ENCODE measurements at regions not wholly inside any gene's neighbourhood (a gene's known extent, or its start where the extent isn't known, plus 50 kb on each side); places are given as distances from the start of the nearest gene placed in this dataset.

GRCh38 chr16:85170590-85171003 lies 58.3 kb upstream of the CIBAR2 start:
- H3K4me3 Mint-ChIP-seq, result no peak overlapping the region
- H3K9me3 Mint-ChIP-seq, result no peaks in the 10 kb centered on the region
- no peaks in the 10 kb centered on the region for H3K4me1 Mint-ChIP-seq (ENCODE audit: low read depth)
- H3K27me3 Mint-ChIP-seq (ENCODE audit: insufficient read depth), result peaks cover 48% of the 10 kb centered on the region
- intact Hi-C loops (cut with micrococcal nuclease), result no loop called here
- H3K27ac Mint-ChIP-seq, result no peak overlapping the region
- no peaks in the 10 kb centered on the region for H3K36me3 Mint-ChIP-seq (ENCODE audit: low read depth)
- DNase-seq (ENCODE audit: low spot score), result no peak

- no peak for DNase-seq (ENCODE audit: low spot score)
- Mint-ChIP-seq H3K4me1 (ENCODE audit: low read depth) (no peaks in the 10 kb centered on the region), H3K27me3 (ENCODE audit: insufficient read depth) (peaks cover 51% of the 10 kb centered on the region), H3K36me3 (ENCODE audit: low read depth) (no peaks in the 10 kb centered on the region), H3K27ac (no peak overlapping the region), H3K4me3 (no peak overlapping the region), H3K9me3 (no peaks in the 10 kb centered on the region)
- intact Hi-C loops (cut with micrococcal nuclease), result no loop called here
Observed at GRCh38 chr16:85171004-85171758, 58.9 kb upstream of the CIBAR2 start.

- no peak overlapping the region for H3K27ac Mint-ChIP-seq
- peaks cover 47% of the 10 kb centered on the region for H3K27me3 Mint-ChIP-seq (ENCODE audit: insufficient read depth)
- no peaks in the 10 kb centered on the region for H3K36me3 Mint-ChIP-seq (ENCODE audit: low read depth)
- no peaks in the 10 kb centered on the region for H3K9me3 Mint-ChIP-seq
- no peak for DNase-seq (ENCODE audit: low spot score)
- H3K4me3 Mint-ChIP-seq, result no peak overlapping the region
- intact Hi-C loops (cut with micrococcal nuclease), result no loop called here
- no peaks in the 10 kb centered on the region for H3K4me1 Mint-ChIP-seq (ENCODE audit: low read depth)
Observed at GRCh38 chr16:85171759-85172454, 59.6 kb upstream of the CIBAR2 start.

- Mint-ChIP-seq H3K36me3 (ENCODE audit: low read depth) (no peaks in the 10 kb centered on the region), H3K9me3 (no peaks in the 10 kb centered on the region), H3K4me1 (ENCODE audit: low read depth) (no peaks in the 10 kb centered on the region), H3K27ac (no peak overlapping the region), H3K4me3 (no peak overlapping the region), H3K27me3 (ENCODE audit: insufficient read depth) (peaks cover 44% of the 10 kb centered on the region)
- no peak for DNase-seq (ENCODE audit: low spot score)
- intact Hi-C loops (cut with micrococcal nuclease), result no loop called here
Observed at GRCh38 chr16:85172455-85173145, 60.3 kb upstream of the CIBAR2 start.

- peaks cover 36% of the 10 kb centered on the region for H3K27me3 Mint-ChIP-seq (ENCODE audit: insufficient read depth)
- DNase-seq (ENCODE audit: low spot score), result no peak
- no peaks in the 10 kb centered on the region for H3K36me3 Mint-ChIP-seq (ENCODE audit: low read depth)
- H3K4me1 Mint-ChIP-seq (ENCODE audit: low read depth), result no peaks in the 10 kb centered on the region
- no peaks in the 10 kb centered on the region for H3K9me3 Mint-ChIP-seq
- no peak overlapping the region for H3K27ac Mint-ChIP-seq
- H3K4me3 Mint-ChIP-seq, result no peak overlapping the region
- intact Hi-C loops (cut with micrococcal nuclease), result no loop called here
Observed at GRCh38 chr16:85173146-85173980, 61.1 kb upstream of the CIBAR2 start.

GRCh38 chr16:85173981-85174751 lies 61.9 kb upstream of the CIBAR2 start:
- Mint-ChIP-seq H3K27ac (no peak overlapping the region), H3K4me1 (ENCODE audit: low read depth) (no peaks in the 10 kb centered on the region), H3K9me3 (no peaks in the 10 kb centered on the region), H3K36me3 (ENCODE audit: low read depth) (no peaks in the 10 kb centered on the region), H3K27me3 (ENCODE audit: insufficient read depth) (peaks cover 31% of the 10 kb centered on the region), H3K4me3 (no peak overlapping the region)
- intact Hi-C loops (cut with micrococcal nuclease), result no loop called here
- no peak for DNase-seq (ENCODE audit: low spot score)

GRCh38 chr16:85174871-85175723 lies 62.8 kb upstream of the CIBAR2 start:
- no peak for DNase-seq (ENCODE audit: low spot score)
- Mint-ChIP-seq H3K9me3 (no peaks in the 10 kb centered on the region), H3K4me1 (ENCODE audit: low read depth) (no peaks in the 10 kb centered on the region), H3K36me3 (ENCODE audit: low read depth) (no peaks in the 10 kb centered on the region), H3K27ac (no peak overlapping the region), H3K4me3 (no peak overlapping the region), H3K27me3 (ENCODE audit: insufficient read depth) (peaks cover 31% of the 10 kb centered on the region)
- intact Hi-C loops (cut with micrococcal nuclease), result no loop called here

- intact Hi-C loops (cut with micrococcal nuclease), result no loop called here
- H3K9me3 Mint-ChIP-seq, result no peaks in the 10 kb centered on the region
- no peak for DNase-seq (ENCODE audit: low spot score)
- no peaks in the 10 kb centered on the region for H3K4me1 Mint-ChIP-seq (ENCODE audit: low read depth)
- peaks cover 26% of the 10 kb centered on the region for H3K27me3 Mint-ChIP-seq (ENCODE audit: insufficient read depth)
- H3K27ac Mint-ChIP-seq, result no peak overlapping the region
- no peak overlapping the region for H3K4me3 Mint-ChIP-seq
- H3K36me3 Mint-ChIP-seq (ENCODE audit: low read depth), result no peaks in the 10 kb centered on the region
Observed at GRCh38 chr16:85175724-85176233, 63.5 kb upstream of the CIBAR2 start.

GRCh38 chr16:85176541-85177447 lies 64.5 kb upstream of the CIBAR2 start:
- Mint-ChIP-seq H3K27ac (no peak overlapping the region), H3K36me3 (ENCODE audit: low read depth) (no peaks in the 10 kb centered on the region), H3K4me3 (no peak overlapping the region), H3K9me3 (no peaks in the 10 kb centered on the region), H3K27me3 (ENCODE audit: insufficient read depth) (peaks cover 20% of the 10 kb centered on the region), H3K4me1 (ENCODE audit: low read depth) (no peaks in the 10 kb centered on the region)
- DNase-seq (ENCODE audit: low spot score), result no peak
- intact Hi-C loops (cut with micrococcal nuclease), result no loop called here

GRCh38 chr16:85177448-85177846 lies 65.2 kb upstream of the CIBAR2 start:
- no peak overlapping the region for H3K4me3 Mint-ChIP-seq
- DNase-seq (ENCODE audit: low spot score), result no peak
- peaks cover 13% of the 10 kb centered on the region for H3K27me3 Mint-ChIP-seq (ENCODE audit: insufficient read depth)
- H3K9me3 Mint-ChIP-seq, result no peaks in the 10 kb centered on the region
- no peak overlapping the region for H3K27ac Mint-ChIP-seq
- intact Hi-C loops (cut with micrococcal nuclease), result no loop called here
- no peaks in the 10 kb centered on the region for H3K36me3 Mint-ChIP-seq (ENCODE audit: low read depth)
- H3K4me1 Mint-ChIP-seq (ENCODE audit: low read depth), result no peaks in the 10 kb centered on the region

Data from activated T-helper 1 cell treated with anti-CD3 and anti-CD28 coated beads, Interleukin-12 subunit alpha, Interleukin-12 subunit beta, Interleukin-2, Interleukin-4 antibody, amounts not matched to agents 30 ng/mL and 10 ng/mL and 1 ng/mL, durations not matched to agents 14 hours and 24 hours and 36 hours (primary cell).